Endothelial cell of umbilical vein (primary cell): ENCODE measurements at regions not wholly inside any gene's neighbourhood (a gene's known extent, or its start where the extent isn't known, plus 50 kb on each side); places are given as distances from the start of the nearest gene placed in this dataset.

ENCODE experiments used
- BruUV-seq: library from RNA; stranded (reverse); fragments of 400-500 nt; replicated peaks from 2 replicates; lab custom pipeline; 2021; lab: Mats Ljungman, UMichigan
- CTCF ChIA-PET: fragments of 300-600, 350-600 bp; sonication (Branson Sonifier 250); formaldehyde crosslinking; loops from one replicate; lab custom pipeline; 2021; ENCODE audit warnings: antibody characterized with exemption, inconsistent platforms; lab: Charles Lee
- POLR2A ChIA-PET: fragments of 300-600, 350-600 bp; sonication (Branson Sonifier 250); formaldehyde crosslinking; loops from one replicate; lab custom pipeline; 2021; ENCODE audit warnings: antibody characterized with exemption, inconsistent platforms; lab: Charles Lee
- DNase-seq: peaks from one replicate; pipeline ENCODE4 v3.0.0-alpha.2; 2011; ENCODE audit warnings: low read depth, low spot score
- FAIRE-seq: peaks from 2 replicates; lab custom pipeline; 2011; peaks lifted over from hg19 to GRCh38; lab: Jason Lieb, UNC
- H2AFZ ChIP-seq: 2 replicates; pipeline ENCODE4 v1.6.0; 2012; ENCODE audit warnings: low read depth, low read length, control low read depth, inconsistent platforms
- H3K27ac ChIP-seq: 2 replicates; pipeline ENCODE4 v1.5.1; 2011; ENCODE audit warnings: low read depth, mild to moderate bottlenecking, control low read depth, low read length, moderate library complexity; ENCODE audit not compliant: insufficient read depth
- H3K27me3 ChIP-seq, 2 experiments: 2 replicates each; pipeline versions ENCODE4 v1.6.0 to v1.6.1; 2011; ENCODE audit warnings: low read length in 2 of 2, mixed read lengths in 1 of 2; ENCODE audit not compliant: control insufficient read depth in 2 of 2, insufficient read depth in 2 of 2
- H3K36me3 ChIP-seq, 2 experiments: 2 replicates in 1 of 2; 3 replicates in 1 of 2; pipeline ENCODE4 v1.5.1; 2011; ENCODE audit warnings: low read length in 2 of 2, mild to moderate bottlenecking in 1 of 2, moderate library complexity in 1 of 2; ENCODE audit not compliant: control insufficient read depth in 2 of 2, insufficient read depth in 2 of 2; ENCODE audit errors: extremely low read depth in 1 of 2
- H3K4me1 ChIP-seq: 3 replicates; pipeline ENCODE4 v1.5.1; 2011; ENCODE audit warnings: mild to moderate bottlenecking, low read length; ENCODE audit not compliant: control insufficient read depth, insufficient read depth; ENCODE audit errors: extremely low read depth
- H3K4me2 ChIP-seq: 2 replicates; pipeline ENCODE4 v1.6.1; 2011; ENCODE audit warnings: low read length, control low read depth, mixed read lengths; ENCODE audit not compliant: insufficient read depth
- H3K4me3 ChIP-seq, 3 experiments: fragments of 200-600 bp in 1 of 3; sonication (generic), shearing (Covaris generic) in 1 of 3; replicated peaks in 1 of 3; 2 replicates each; pipeline ENCODE4 v1.5.1; 2011 to 2016; ENCODE audit warnings: control low read depth in 3 of 3, low read length in 3 of 3, mild to moderate bottlenecking in 2 of 3, inconsistent platforms in 1 of 3, low read depth in 1 of 3, moderate library complexity in 1 of 3; ENCODE audit not compliant: insufficient read depth in 1 of 3
- H3K79me2 ChIP-seq: 2 replicates; pipeline ENCODE4 v1.6.0; 2012; ENCODE audit warnings: low read length, inconsistent platforms; ENCODE audit not compliant: control insufficient read depth, insufficient read depth
- H3K9ac ChIP-seq: replicated peaks from 2 replicates; pipeline ENCODE3; 2011; ENCODE audit warnings: low read length, control low read depth; ENCODE audit not compliant: insufficient read depth; ENCODE audit errors: extremely low read depth
- H3K9me1 ChIP-seq: replicated peaks from 3 replicates; pipeline ENCODE4 v1.6.0; 2011; ENCODE audit warnings: mild to moderate bottlenecking, low read length; ENCODE audit not compliant: control insufficient read depth, insufficient read depth; ENCODE audit errors: extremely low read depth
- H3K9me3 ChIP-seq: replicated peaks from 2 replicates; pipeline ENCODE4 v1.5.1; 2012; ENCODE audit warnings: low read length, inconsistent platforms; ENCODE audit not compliant: control insufficient read depth, insufficient read depth
- H4K20me1 ChIP-seq: replicated peaks from 2 replicates; pipeline ENCODE3; 2011; ENCODE audit warnings: mild to moderate bottlenecking, low read length; ENCODE audit not compliant: control insufficient read depth, insufficient read depth; ENCODE audit errors: extremely low read depth
- CTCF ChIP-seq, 2 donors: IDR thresholded peaks; 1 replicate in 1 of 2; 2 replicates in 1 of 2; pipeline ENCODE4 v1.5.1; 2011; ENCODE audit warnings: low read length in 2 of 2, mild to moderate bottlenecking in 2 of 2, moderate library complexity in 2 of 2, control low read depth in 1 of 2, inconsistent platforms in 1 of 2, low read depth in 1 of 2; ENCODE audit not compliant: insufficient read depth in 1 of 2; ENCODE audit errors: extremely low read depth in 1 of 2
- EZH2 ChIP-seq: IDR thresholded peaks from 2 replicates; pipeline ENCODE4 v1.6.1; 2012; ENCODE audit warnings: borderline replicate concordance, low read depth, mild to moderate bottlenecking, moderate library complexity, low read length, inconsistent platforms; ENCODE audit not compliant: severe bottlenecking
- FOS ChIP-seq: IDR thresholded peaks from 2 replicates; pipeline ENCODE4 v1.6.1; 2011; ENCODE audit warnings: mild to moderate bottlenecking, low read length, moderate library complexity, borderline replicate concordance; ENCODE audit not compliant: insufficient read depth
- GATA2 ChIP-seq: IDR thresholded peaks from 2 replicates; pipeline ENCODE4 v1.7.0; 2011; ENCODE audit warnings: low read depth, mild to moderate bottlenecking, moderate library complexity, mixed read lengths, low read length; ENCODE audit not compliant: insufficient read length, insufficient read depth
- JUN ChIP-seq: IDR thresholded peaks from 2 replicates; pipeline ENCODE4 v1.6.1; 2011; ENCODE audit warnings: borderline replicate concordance, low read depth; ENCODE audit not compliant: insufficient read length, insufficient read depth
- MAX ChIP-seq: IDR thresholded peaks from 2 replicates; pipeline ENCODE4 v1.6.1; 2011; ENCODE audit not compliant: insufficient read depth, insufficient read length
- MYC ChIP-seq: IDR thresholded peaks from one replicate; pipeline ENCODE4 v1.6.1; 2011; ENCODE audit warnings: mild to moderate bottlenecking, low read depth, low read length
- POLR2A ChIP-seq: IDR thresholded peaks from 2 replicates; pipeline ENCODE4 v1.6.1; 2012; ENCODE audit warnings: low read depth, mild to moderate bottlenecking, control low read depth, low read length
- POLR2AphosphoS5 ChIP-seq: IDR thresholded peaks from 2 replicates; pipeline ENCODE4 v1.6.1; 2012; ENCODE audit warnings: low read depth, mild to moderate bottlenecking, control low read depth, low read length, moderate library complexity; ENCODE audit not compliant: insufficient read depth
- dilution Hi-C: fragments of 300-500 bp; cut with MboI; formaldehyde crosslinking; loops from one replicate; pipeline ENCODE4 v1.15.0; 2019; ENCODE audit warnings: low sequenced_read_pairs; ENCODE audit not compliant: extremely low pct_ligation_motif_present
- intact Hi-C: fragments of 100-400 bp; cut with micrococcal nuclease; formaldehyde crosslinking; loops from one replicate; pipeline ENCODE4 v1.10.0; 2022

DNA sequence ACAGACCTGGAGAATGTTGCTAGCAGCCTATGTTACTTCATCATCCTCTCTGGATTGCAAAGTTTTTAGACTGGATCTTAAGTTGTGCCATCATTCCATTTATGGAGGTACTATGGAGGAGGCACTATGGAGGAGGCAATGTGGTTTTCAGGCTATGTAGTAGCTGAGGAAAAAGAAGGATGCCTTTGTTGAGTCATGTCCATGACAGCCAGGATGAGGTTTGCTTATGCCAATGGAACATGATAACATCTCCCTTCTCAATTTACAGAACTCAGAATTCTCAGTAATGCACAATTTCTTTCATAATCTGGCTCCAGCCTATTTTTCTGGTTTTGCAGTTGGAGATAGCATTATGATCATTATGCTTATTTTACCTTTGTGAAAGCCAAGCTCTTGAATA is 65.9 kb upstream of the TMEM108 start:
- DNase-seq = no peak
- CTCF ChIA-PET = no interaction called here
- no TSS peak for BruUV-seq
- H4K20me1 ChIP-seq = no peaks in the 10 kb centered on the region
- no peaks in the 10 kb centered on the region for H3K36me3 ChIP-seq
- dilution Hi-C loops = no loop called here
- no peak overlapping the region for H3K4me2 ChIP-seq
- POLR2A ChIA-PET = no interaction called here
- intact Hi-C loops = no loop called here
- TF ChIP-seq MYC (no peak), FOS (no peak), JUN (no peak), POLR2AphosphoS5 (no peak), MAX (no peak), POLR2A (no peak)
- no peak overlapping the region for H3K9ac ChIP-seq
- H3K9me3 ChIP-seq = no peaks in the 10 kb centered on the region
- no peaks in the 10 kb centered on the region for H3K4me1 ChIP-seq
- no peaks in the 10 kb centered on the region for H3K79me2 ChIP-seq
- H3K9me1 ChIP-seq = no peaks in the 10 kb centered on the region
- H3K4me3 ChIP-seq = no peak overlapping the region
- no peak overlapping the region for H2AFZ ChIP-seq
- H3K27me3 ChIP-seq = no peaks in the 10 kb centered on the region
- no peak for FAIRE-seq
- no peak overlapping the region for H3K27ac ChIP-seq

DNA sequence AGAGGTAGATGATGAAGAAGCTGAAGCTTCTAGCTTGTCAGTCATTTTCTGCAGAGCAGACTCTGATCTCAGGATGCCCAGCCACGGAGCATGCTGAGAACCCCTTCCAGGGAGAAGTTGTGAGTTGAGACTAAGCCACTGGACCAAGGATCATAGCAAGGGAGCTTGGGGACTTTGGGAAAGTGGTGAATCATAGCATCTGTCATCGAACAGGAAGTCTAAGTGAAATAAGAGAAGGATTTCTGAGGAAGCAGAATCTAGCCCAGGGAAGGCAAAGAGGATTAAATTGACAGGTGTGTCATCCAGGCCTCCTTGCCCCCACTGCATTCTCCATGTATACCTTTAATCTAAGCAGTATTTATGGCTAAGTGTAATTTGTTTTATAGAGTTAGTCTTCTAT is 71.8 kb upstream of the TMEM108 start:
- H3K79me2 ChIP-seq = no peaks in the 10 kb centered on the region
- intact Hi-C loops (no loop called here), dilution Hi-C loops (no loop called here)
- no peaks in the 10 kb centered on the region for H3K36me3 ChIP-seq
- no peaks in the 10 kb centered on the region for H3K9me3 ChIP-seq
- no peak overlapping the region for H2AFZ ChIP-seq
- FAIRE-seq (no peak), DNase-seq (no peak)
- H4K20me1 ChIP-seq = no peaks in the 10 kb centered on the region
- no peaks in the 10 kb centered on the region for H3K9me1 ChIP-seq
- no peak overlapping the region for H3K4me3 ChIP-seq
- CTCF ChIA-PET = no interaction called here
- no peak overlapping the region for H3K9ac ChIP-seq
- H3K4me1 ChIP-seq = no peaks in the 10 kb centered on the region
- POLR2A ChIA-PET = no interaction called here
- TF ChIP-seq POLR2A (no peak), POLR2AphosphoS5 (no peak), MAX (no peak), JUN (no peak), MYC (no peak), EZH2 (no peak), CTCF (IDR thresholded peaks at IDR 0.05; ENCODE audit: extremely low read depth in 1 of 2, insufficient read depth in 1 of 2, low read depth in 1 of 2, low read length in 2 of 2) (no peak), GATA2 (no peak), FOS (no peak)
- no peak overlapping the region for H3K27ac ChIP-seq
- no TSS peak for BruUV-seq
- H3K27me3 ChIP-seq = no peaks in the 10 kb centered on the region
- no peak overlapping the region for H3K4me2 ChIP-seq
